ENCODE measurements at regions not wholly inside any gene's neighbourhood (a gene's known extent, or its start where the extent isn't known, plus 50 kb on each side); places are given as distances from the start of the nearest gene placed in this dataset.
"Not testable (repeated sequence)": the region's sequence is repeated elsewhere in the genome, so short reads cannot be mapped to it uniquely, and the experiment has no call there.

DNA sequence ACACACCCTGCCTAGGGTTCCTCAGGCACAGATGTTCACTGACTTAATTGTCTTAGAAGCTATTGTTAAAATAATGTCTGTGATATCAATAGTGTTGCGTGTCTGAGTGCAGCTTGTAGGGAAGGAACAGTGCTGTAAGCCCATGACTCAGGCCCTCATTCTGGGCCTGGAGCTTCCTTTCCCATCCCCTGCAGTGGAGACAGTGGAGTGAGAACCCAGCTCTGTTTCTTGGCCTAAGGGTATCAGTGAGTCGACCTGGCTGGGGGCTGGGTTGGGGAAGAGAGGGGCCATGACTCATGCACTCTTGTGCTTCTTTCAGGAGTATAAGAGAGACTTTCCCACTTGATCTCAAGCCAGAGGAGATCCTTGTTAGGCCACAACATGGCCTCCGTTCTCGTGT is 106.8 kb downstream of the HRH4 start:
- no peak for DNase-seq

DNA sequence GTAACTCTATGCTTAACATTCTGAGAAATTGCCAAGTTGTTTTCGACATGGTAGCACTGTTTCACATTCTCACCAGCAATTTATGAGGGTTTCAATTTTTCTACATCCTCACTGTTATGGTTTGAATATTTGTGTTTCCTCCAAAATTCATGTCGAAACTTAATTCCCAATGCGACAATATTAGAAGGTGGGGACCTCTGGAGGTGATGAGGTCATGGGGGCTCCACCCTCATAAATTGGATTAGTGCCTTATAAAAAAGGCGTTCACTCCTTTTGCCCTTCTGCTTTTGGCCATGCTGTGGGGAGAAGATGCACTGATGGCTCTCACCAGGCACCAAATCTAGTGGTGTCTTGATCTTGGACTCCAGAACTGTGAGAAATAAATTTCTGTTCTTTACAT is 110.3 kb downstream of the HRH4 start:
- no peak for DNase-seq

DNA sequence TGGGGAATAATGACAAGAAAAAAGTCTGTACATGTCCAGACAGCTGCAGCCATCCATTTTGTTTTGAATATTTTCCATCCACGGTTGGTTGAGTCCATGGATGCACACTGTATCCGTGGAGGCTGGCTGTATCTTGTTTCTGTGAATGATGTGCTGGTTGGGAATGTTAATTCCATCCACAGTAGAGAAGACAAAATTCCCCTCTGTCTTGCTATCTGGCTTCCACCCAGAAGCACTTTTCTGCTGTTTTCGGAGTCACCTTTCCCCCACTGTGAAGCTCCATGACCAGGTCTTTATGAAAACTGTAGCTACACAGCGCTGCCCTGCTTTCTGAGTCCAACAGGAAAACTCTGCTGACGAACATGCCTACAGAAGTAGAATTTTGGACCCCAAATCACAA is 122.3 kb downstream of the HRH4 start:
- DNase-seq = no peak

GRCh38 chr18:24584205-24584604 is 123.8 kb downstream of the HRH4 start:
- no peak for DNase-seq

GRCh38 chr18:24584813-24585212 is 124.4 kb downstream of the HRH4 start:
- DNase-seq = no peak

DNA sequence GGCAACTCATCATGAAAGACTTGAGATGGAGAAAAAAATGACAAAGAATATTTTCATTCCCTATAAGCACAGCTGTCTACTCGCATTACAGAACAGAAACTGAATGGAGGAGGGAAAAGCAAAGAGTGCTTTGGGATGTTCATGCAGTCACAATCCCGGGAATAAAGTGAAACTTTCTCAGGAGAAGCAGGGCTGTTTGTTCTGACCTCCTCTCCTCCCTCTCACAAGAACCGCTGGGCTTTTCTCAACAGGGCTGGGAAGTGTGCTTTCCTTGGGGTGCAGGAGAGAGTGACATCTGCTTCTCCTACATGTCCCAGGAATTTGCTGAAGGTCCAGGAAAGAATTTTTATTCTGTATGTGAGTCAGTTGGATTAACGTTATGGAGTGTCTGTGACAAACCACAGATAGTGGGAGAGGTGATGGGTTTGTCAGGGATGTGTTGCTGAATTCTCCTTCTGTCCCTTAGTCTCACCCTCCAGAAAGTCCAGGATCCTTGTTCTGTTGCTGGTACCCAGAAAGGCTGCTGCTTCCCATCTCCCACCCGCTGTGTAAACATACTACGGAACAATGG is 125.6 kb downstream of the HRH4 start:
- DNase-seq = no peak

DNA sequence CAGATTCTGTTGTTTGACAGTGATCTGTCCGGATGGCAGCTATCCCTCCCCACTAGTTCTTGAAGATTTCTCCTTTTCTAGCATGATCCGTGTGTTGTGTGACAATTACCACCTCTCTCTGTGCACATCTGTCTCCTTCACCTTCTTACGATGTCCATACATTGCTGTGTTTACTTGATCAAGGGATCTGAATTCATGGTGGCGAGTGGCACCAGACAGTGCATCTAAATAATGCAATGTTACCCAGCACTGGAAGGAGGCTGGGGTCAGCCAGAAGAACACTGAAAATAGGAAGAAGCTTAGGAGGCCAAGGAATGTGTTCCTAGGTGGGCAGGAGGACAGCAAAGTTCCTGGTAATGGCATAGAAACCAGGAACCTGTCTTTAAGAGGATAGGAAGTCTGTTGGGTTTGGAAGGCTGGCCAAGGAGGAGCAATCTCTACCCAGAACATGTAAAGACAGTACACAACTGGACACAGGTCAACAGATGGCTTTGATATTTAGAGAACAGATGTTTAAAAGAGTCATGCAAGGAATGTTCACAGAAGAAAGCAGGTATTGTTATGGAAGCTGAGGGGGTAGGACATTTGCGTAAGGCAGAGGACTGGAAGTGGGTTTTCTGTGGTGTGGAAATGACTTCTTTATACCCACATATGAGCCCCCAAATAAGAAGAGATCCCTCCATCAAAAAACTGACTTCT is 126.4 kb downstream of the HRH4 start:
- no peak for DNase-seq

DNA sequence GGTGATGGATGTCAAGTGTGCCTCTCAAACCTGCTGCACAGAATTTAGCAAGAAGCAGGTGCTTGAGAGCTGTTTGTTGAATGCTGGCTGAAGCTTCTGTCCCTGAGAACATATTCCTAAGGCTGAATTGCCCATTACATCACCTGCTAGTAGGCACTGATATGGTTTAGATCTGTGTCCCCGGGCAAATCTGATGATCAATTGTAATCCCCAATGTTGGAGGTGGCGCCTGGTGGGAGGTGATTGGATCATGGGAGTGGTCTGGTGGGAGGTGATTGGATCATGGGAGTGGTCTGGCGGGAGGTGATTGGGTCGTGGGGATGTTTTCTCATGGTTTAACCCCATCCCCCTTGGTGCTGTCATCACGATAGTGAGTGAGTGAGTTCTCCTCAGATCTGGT is 128.0 kb downstream of the HRH4 start:
- DNase-seq = no peak

DNA sequence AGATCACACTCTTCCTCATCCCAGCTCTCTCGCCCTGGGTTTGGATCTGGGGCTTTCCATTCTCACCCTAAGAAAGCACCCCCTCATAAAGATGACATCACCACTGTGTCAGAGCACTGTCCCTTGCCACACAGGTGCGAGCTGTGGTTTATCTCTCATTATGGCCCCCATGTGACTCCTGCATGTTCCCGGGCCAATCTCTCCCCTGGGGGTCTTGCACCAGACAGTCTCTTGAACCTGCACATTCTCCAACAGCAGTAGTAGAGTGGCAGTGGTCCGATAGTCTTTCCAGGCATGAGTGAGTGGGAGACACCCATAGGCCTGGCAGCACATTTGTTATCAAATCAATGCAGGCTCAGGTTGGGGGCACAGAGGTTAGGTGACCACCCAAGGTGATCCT is 130.5 kb downstream of the HRH4 start:
- DNase-seq = no peak

GRCh38 chr18:24593401-24593800 is 133.0 kb downstream of the HRH4 start:
- no peak for DNase-seq

DNA sequence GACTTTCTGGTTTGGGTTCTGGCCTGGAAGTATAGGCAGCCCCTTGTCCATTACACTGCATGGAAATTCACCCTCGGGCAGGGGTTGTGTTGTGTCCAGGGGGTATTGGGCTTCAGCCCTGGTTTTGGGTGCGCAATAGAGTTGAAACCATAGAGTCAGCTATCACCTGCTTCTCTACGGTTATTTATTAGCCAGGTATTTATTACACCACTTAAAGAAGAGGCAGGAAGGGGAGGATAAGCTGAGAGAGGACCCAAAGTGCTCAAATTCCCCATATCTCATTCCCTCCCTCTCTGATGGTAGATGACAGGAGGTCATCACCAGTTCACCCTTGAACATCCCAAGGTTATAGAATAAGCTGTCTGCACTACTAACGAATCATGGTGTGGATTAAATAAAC is 133.4 kb downstream of the HRH4 start:
- no peak for DNase-seq

DNA sequence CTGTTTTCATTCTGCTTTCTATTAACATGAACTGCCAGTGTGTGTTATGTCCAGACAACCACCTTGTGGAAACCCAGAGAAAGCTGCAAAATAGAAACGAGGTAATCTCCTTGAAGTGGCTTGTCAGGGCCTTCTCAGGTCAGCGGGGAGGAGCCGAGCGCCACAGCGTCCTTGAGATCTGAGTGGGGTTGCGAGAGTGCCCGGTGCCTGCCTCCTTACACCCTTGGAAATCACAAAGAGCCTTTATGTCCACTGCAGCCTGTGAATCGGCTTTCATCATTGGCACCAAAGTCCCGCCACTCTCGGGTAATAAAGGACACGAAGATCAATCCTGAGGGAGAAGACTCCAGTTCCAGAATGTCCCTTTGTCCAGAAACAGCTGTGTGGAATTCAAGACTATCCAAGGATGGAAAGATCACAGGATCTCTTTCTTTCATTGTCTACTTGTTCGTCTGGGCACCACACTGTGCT is 135.2 kb downstream of the HRH4 start:
- DNase-seq = no peak

GRCh38 chr18:24600076-24600654 is 139.7 kb downstream of the HRH4 start:
- no peak for DNase-seq

DNA sequence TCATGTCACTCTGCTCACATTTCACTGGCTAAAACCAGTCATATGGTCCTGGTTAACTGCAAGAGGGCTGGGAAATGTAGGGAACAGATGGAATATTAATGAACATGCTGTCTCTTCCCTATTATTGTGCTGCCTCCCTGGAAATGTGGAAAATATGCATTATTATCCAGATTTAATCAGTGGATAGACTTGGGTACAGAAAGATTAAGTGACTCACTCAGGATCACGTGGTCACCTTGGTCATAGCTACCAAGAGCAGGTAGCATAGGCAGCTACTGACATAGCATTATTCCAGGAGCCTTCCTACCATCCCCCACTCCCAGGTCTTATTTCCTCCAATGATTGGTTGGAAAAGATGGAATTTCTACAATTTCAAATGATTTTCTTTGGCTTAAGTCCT is 141.1 kb downstream of the HRH4 start:
- no peak for DNase-seq

- no peak for DNase-seq
Measured at GRCh38 chr18:24602201-24602600, 141.8 kb downstream of the HRH4 start.

- DNase-seq = no peak
Measured at GRCh38 chr18:24603151-24603550, 142.7 kb downstream of the HRH4 start.

DNA sequence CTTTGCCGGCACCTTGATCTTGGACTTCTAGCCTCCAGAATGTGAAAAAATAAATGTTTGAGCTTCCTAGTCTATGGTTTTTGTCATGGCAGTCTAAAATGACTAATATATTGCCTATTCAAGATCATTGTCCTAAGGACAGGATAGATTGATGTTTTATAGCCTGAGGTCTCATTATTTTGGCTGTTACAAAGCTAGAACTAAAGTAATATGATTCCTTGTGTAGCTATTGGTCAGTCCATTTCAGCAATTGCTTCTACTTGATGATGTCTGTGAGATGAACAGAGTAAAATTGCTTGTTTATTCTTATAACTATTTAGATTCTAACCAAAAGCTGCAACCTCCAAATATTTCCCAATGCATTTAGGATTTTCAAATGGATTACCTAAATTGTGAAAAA is 145.0 kb downstream of the HRH4 start:
- no peak for DNase-seq

- no peak for DNase-seq
Measured at GRCh38 chr18:24609254-24609653, 148.8 kb downstream of the HRH4 start.

GRCh38 chr18:24611075-24611474 is 150.6 kb downstream of the HRH4 start:
- no peak for DNase-seq

DNA sequence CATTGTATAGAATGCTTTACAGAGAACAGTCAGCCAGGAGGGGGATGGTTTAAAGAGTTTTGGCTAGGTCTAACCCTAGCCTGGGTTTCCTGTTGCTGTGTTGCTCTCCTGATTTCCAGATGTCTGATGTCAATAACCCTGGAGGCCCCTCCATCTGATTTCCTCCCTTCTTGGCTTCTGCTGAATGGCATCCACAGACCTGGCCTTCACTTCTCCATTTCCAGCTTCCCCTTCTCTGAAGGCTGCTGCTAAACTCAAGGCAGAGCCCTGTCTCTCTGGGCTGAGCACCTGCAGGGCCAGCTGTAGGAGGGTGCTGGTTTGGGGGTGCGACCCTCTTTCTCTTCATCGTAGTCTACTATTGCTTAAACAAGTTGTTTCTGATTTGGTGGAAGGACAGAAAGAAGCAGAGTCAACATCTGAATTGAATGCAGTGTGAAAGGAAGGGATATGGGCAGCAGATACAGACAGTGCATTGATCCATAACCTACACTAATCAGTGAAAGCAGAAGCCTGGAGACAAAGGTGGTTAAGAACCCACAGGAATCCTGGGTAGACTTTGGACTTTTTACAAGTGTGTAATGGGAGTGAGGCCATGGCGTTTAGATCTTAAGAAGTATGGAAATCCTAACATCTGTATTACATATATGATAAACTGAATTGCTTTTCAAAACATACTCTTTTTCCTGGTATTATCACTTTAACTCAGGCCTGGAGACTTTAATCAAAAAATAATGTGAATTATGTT is 153.6 kb downstream of the HRH4 start:
- DNase-seq = no peak

- no peak for DNase-seq
Measured at GRCh38 chr18:24616653-24617052, 156.2 kb downstream of the HRH4 start.

GRCh38 chr18:24624421-24624820 is 164.0 kb downstream of the HRH4 start:
- DNase-seq = not testable (repeated sequence)

GRCh38 chr18:24627644-24628315 is 167.3 kb downstream of the HRH4 start:
- no peak for DNase-seq
